ENCODE measurements at regions not wholly inside any gene's neighbourhood (a gene's known extent, or its start where the extent isn't known, plus 50 kb on each side); places are given as distances from the start of the nearest gene placed in this dataset.

DNA sequence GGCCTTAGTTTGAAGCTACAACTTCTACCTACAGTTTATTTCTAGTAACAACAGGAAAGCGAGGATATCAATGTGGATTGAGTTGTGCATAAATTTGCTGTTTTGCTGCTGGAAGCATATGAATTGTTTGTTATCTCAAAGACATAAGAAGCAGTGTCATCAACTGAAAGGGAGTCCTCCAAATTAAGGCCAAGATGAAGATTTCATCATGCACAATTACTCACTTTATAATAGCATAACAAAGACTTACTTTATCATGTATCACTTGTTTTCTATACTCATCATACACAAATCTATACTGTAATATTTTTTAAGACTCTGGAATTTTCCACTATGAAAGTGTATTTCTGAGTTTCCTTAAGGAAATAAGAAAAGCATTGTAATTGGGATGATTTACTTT is 136.1 kb upstream of the FANCL start:
- Histone ChIP-seq H3K4me1 (replicated peaks in 1 of 4; ENCODE audit: control insufficient read depth in 3 of 4, insufficient read depth in 4 of 4, low read length in 3 of 4) (no peaks in the 10 kb centered on the region), H2BK20ac (ENCODE audit: low read length) (no peak overlapping the region), H3K36me3 (ENCODE audit: control insufficient read depth in 2 of 4, insufficient read depth in 4 of 4, low read length in 3 of 4) (no peaks in the 10 kb centered on the region), H3K4me2 (ENCODE audit: insufficient read depth in 1 of 2, low read depth in 2 of 2, low read length in 2 of 2) (no peak overlapping the region), H2AFZ (ENCODE audit: low read length) (0 out of 2 replicates have a peak overlapping the region, but pooled peaks have one; percentile 12), H2BK5ac (ENCODE audit: low read depth, low read length) (no peak overlapping the region), H3K23me2 (ENCODE audit: low read depth, low read length) (no peaks in the 10 kb centered on the region), H3K27me3 (replicated peaks in 1 of 4; ENCODE audit: control insufficient read depth in 3 of 4, extremely low read depth in 1 of 4, insufficient read depth in 3 of 4, low read length in 3 of 4) (no peaks in the 10 kb centered on the region), H2BK15ac (ENCODE audit: low read length) (no peak overlapping the region), H3K23ac (ENCODE audit: insufficient read length) (no peak overlapping the region), H2BK120ac (replicated peaks; ENCODE audit: low read depth, low read length) (no peak overlapping the region), H3K79me1 (ENCODE audit: low read depth, low read length) (no peaks in the 10 kb centered on the region), H4K91ac (replicated peaks; ENCODE audit: insufficient read length, low read length) (no peak overlapping the region), H2BK12ac (ENCODE audit: low read depth, low read length) (no peak overlapping the region), H4K20me1 (replicated peaks in 1 of 2; ENCODE audit: control insufficient read depth in 1 of 2, insufficient read depth in 2 of 2, low read length in 2 of 2) (no peaks in the 10 kb centered on the region), H3K4me3 (ENCODE audit: extremely low read depth in 1 of 4, insufficient read depth in 2 of 4, low read depth in 3 of 4, low read length in 4 of 4) (no peak overlapping the region), H3K27ac (ENCODE audit: low read depth, low read length) (no peak overlapping the region), H3K4ac (replicated peaks; ENCODE audit: insufficient read length, low read depth, low read length) (no peak overlapping the region), H3K56ac (replicated peaks; ENCODE audit: insufficient read length, low read depth, low read length) (no peak overlapping the region), H3K14ac (ENCODE audit: insufficient read length) (no peak overlapping the region), H3K9me3 (ENCODE audit: insufficient read depth in 2 of 2, low read depth in 1 of 2, low read length in 1 of 2) (no peaks in the 10 kb centered on the region), H2AK5ac (ENCODE audit: low read depth, low read length) (no peak overlapping the region), H3K18ac (ENCODE audit: extremely low read depth, low read length) (no peak overlapping the region), H3K9ac (replicated peaks in 1 of 4; ENCODE audit: extremely low read depth in 1 of 4, low read depth in 3 of 4, low read length in 3 of 4) (no peak overlapping the region), H4K8ac (ENCODE audit: extremely low read depth, insufficient read depth, low read length) (no peak overlapping the region), H4K5ac (ENCODE audit: insufficient read length, low read depth, low read length) (no peak overlapping the region), H3K79me2 (ENCODE audit: control insufficient read depth in 1 of 2, insufficient read depth in 2 of 2, low read length in 2 of 2) (no peaks in the 10 kb centered on the region)
- no peak for FAIRE-seq
- ChIA-PET CTCF (ENCODE audit: partially characterized antibody) (interaction anchor here (0.6 to 1.0 kb wide), 2 partner anchors 33 to 42 kb away, joined by 3 read pairs; no protein-coding TSS in a partner anchor), POLR2A (ENCODE audit: partially characterized antibody) (no interaction called here)
- WGBS, 2 experiments (ENCODE audit: extremely low coverage in 1 of 2, insufficient coverage in 1 of 2, insufficient read length in 1 of 2, insufficient replicate concordance in 2 of 2, low coverage in 1 of 2, low lambda C conversion rate in 2 of 2, missing lambda C conversion rate in 1 of 2): 92% methylated on average over 1 of the region's 1 CpG; no CpG with 5 or more reads in 1 of the 2 experiments
- DNase-seq (ENCODE audit: low read depth in 1 of 2, low spot score in 2 of 2): no peak
- no peak for TF ChIP-seq YY1 (IDR thresholded peaks at IDR 0.05; ENCODE audit: low read depth, low read length)
- TF ChIP-seq, protein P1, sequence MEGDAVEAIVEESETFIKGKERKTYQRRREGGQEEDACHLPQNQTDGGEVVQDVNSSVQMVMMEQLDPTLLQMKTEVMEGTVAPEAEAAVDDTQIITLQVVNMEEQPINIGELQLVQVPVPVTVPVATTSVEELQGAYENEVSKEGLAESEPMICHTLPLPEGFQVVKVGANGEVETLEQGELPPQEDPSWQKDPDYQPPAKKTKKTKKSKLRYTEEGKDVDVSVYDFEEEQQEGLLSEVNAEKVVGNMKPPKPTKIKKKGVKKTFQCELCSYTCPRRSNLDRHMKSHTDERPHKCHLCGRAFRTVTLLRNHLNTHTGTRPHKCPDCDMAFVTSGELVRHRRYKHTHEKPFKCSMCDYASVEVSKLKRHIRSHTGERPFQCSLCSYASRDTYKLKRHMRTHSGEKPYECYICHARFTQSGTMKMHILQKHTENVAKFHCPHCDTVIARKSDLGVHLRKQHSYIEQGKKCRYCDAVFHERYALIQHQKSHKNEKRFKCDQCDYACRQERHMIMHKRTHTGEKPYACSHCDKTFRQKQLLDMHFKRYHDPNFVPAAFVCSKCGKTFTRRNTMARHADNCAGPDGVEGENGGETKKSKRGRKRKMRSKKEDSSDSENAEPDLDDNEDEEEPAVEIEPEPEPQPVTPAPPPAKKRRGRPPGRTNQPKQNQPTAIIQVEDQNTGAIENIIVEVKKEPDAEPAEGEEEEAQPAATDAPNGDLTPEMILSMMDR (IDR thresholded peaks at IDR 0.05; ENCODE audit: control extremely low read depth in 1 of 3, insufficient read depth in 1 of 3, low read depth in 1 of 3, low read length in 3 of 3): no peak
- TF ChIP-seq, protein P2, sequence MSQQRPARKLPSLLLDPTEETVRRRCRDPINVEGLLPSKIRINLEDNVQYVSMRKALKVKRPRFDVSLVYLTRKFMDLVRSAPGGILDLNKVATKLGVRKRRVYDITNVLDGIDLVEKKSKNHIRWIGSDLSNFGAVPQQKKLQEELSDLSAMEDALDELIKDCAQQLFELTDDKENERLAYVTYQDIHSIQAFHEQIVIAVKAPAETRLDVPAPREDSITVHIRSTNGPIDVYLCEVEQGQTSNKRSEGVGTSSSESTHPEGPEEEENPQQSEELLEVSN (IDR thresholded peaks at IDR 0.05): no peak
- TF ChIP-seq TAF1 (IDR thresholded peaks at IDR 0.05; ENCODE audit: low read depth, low read length): no peak
- TF ChIP-seq POLR2AphosphoS5 (IDR thresholded peaks at IDR 0.05; ENCODE audit: low read depth, low read length): no peak
- TF ChIP-seq SP4 (IDR thresholded peaks at IDR 0.05; ENCODE audit: low read length): no peak
- no peak for TF ChIP-seq RAD21 (IDR thresholded peaks at IDR 0.05 in 1 of 2, conservative IDR thresholded peaks at IDR 0.05 in 1 of 2; ENCODE audit: low read depth in 2 of 2, low read length in 2 of 2)
- no peak for TF ChIP-seq BRCA1 (IDR thresholded peaks at IDR 0.05; ENCODE audit: low read depth, low read length)
- no peak for TF ChIP-seq TEAD4 (IDR thresholded peaks at IDR 0.05; ENCODE audit: low read depth, low read length)
- TF ChIP-seq, protein P3, sequence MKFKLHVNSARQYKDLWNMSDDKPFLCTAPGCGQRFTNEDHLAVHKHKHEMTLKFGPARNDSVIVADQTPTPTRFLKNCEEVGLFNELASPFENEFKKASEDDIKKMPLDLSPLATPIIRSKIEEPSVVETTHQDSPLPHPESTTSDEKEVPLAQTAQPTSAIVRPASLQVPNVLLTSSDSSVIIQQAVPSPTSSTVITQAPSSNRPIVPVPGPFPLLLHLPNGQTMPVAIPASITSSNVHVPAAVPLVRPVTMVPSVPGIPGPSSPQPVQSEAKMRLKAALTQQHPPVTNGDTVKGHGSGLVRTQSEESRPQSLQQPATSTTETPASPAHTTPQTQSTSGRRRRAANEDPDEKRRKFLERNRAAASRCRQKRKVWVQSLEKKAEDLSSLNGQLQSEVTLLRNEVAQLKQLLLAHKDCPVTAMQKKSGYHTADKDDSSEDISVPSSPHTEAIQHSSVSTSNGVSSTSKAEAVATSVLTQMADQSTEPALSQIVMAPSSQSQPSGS (IDR thresholded peaks at IDR 0.05; ENCODE audit: low read length): no peak
